Fibroblast of the aortic adventitia (primary cell): ENCODE measurements at regions not wholly inside any gene's neighbourhood (a gene's known extent, or its start where the extent isn't known, plus 50 kb on each side); places are given as distances from the start of the nearest gene placed in this dataset.

Experiments used
- DNase-seq: peaks from one replicate; pipeline ENCODE4 v3.0.0-alpha.2; 2010; ENCODE audit warnings: low read depth
- H3K4me3 ChIP-seq: 2 replicates; pipeline ENCODE4 v1.5.1; 2011; ENCODE audit warnings: low read depth, mild to moderate bottlenecking, control low read depth, low read length, moderate library complexity
- CTCF ChIP-seq: IDR thresholded peaks from 2 replicates; pipeline ENCODE4 v1.5.1; 2011; ENCODE audit warnings: mild to moderate bottlenecking, low read length, control low read depth, inconsistent platforms; ENCODE audit not compliant: insufficient read depth

- H3K4me3 ChIP-seq: no peak overlapping the region
- TF ChIP-seq CTCF: no peak
- no peak for DNase-seq
These were observed 392.9 kb downstream of the PID1 start for GRCh38 chr2:228878138-228878537.

- no peak overlapping the region for H3K4me3 ChIP-seq
- DNase-seq: no peak
- TF ChIP-seq CTCF: no peak
These were observed 394.8 kb downstream of the PID1 start for GRCh38 chr2:228876276-228876675.

- H3K4me3 ChIP-seq: no peak overlapping the region
- no peak for TF ChIP-seq CTCF
- no peak for DNase-seq
These were observed 395.8 kb downstream of the PID1 start for GRCh38 chr2:228875152-228875900.

- no peak for TF ChIP-seq CTCF
- DNase-seq: no peak
- H3K4me3 ChIP-seq: no peak overlapping the region
These were observed 400.1 kb downstream of the PID1 start for GRCh38 chr2:228871012-228871411.

- DNase-seq: no peak
- TF ChIP-seq CTCF: no peak
- no peak overlapping the region for H3K4me3 ChIP-seq
These were observed 401.3 kb downstream of the PID1 start for GRCh38 chr2:228869636-228870264.

- no peak for TF ChIP-seq CTCF
- H3K4me3 ChIP-seq: no peak overlapping the region
- DNase-seq: no peak
These were observed 403.7 kb downstream of the PID1 start for GRCh38 chr2:228867406-228867805.
